ENCODE measurements at regions not wholly inside any gene's neighbourhood (a gene's known extent, or its start where the extent isn't known, plus 50 kb on each side); places are given as distances from the start of the nearest gene placed in this dataset.
"Not testable (repeated sequence)": the region's sequence is repeated elsewhere in the genome, so short reads cannot be mapped to it uniquely, and the experiment has no call there.

GRCh38 chr4:106594291-106594952 lies 225.8 kb upstream of the GIMD1 start:
- no peak for DNase-seq (ENCODE audit: low read depth)

GRCh38 chr4:106588891-106589290 lies 220.3 kb upstream of the GIMD1 start:
- DNase-seq (ENCODE audit: low read depth), result no peak

- DNase-seq (ENCODE audit: low read depth), result peak; percentile 75
Observed at GRCh38 chr4:106587558-106587957, 219.0 kb upstream of the GIMD1 start.

GRCh38 chr4:106585915-106586349 lies 217.4 kb upstream of the GIMD1 start:
- peak; percentile 13 for DNase-seq (ENCODE audit: low read depth)

GRCh38 chr4:106584337-106584989 lies 215.9 kb upstream of the GIMD1 start:
- peak; percentile 40 for DNase-seq (ENCODE audit: low read depth)

GRCh38 chr4:106583567-106583966 lies 215.0 kb upstream of the GIMD1 start:
- DNase-seq (ENCODE audit: low read depth), result peak; percentile 96

GRCh38 chr4:106583108-106583507 lies 214.5 kb upstream of the GIMD1 start:
- no peak for DNase-seq (ENCODE audit: low read depth)

- no peak for DNase-seq (ENCODE audit: low read depth)
Observed at GRCh38 chr4:106582103-106582502, 213.5 kb upstream of the GIMD1 start.

GRCh38 chr4:106579236-106579635 lies 210.7 kb upstream of the GIMD1 start:
- no peak for DNase-seq (ENCODE audit: low read depth)

- peak; percentile 70 for DNase-seq (ENCODE audit: low read depth)
Observed at GRCh38 chr4:106569146-106570031, 200.8 kb upstream of the GIMD1 start.

GRCh38 chr4:106565727-106566126 lies 197.1 kb upstream of the GIMD1 start:
- DNase-seq (ENCODE audit: low read depth), result no peak

- DNase-seq (ENCODE audit: low read depth), result not testable (repeated sequence)
Observed at GRCh38 chr4:106563637-106564036, 195.1 kb upstream of the GIMD1 start.

GRCh38 chr4:106551724-106552123 lies 183.1 kb upstream of the GIMD1 start:
- no peak for DNase-seq (ENCODE audit: low read depth)

- no peak for DNase-seq (ENCODE audit: low read depth)
Observed at GRCh38 chr4:106548446-106549044, 180.0 kb upstream of the GIMD1 start.

- DNase-seq (ENCODE audit: low read depth), result no peak
Observed at GRCh38 chr4:106546370-106546769, 177.8 kb upstream of the GIMD1 start.

GRCh38 chr4:106542609-106543008 lies 174.0 kb upstream of the GIMD1 start:
- not testable (repeated sequence) for DNase-seq (ENCODE audit: low read depth)

GRCh38 chr4:106541253-106541652 lies 172.7 kb upstream of the GIMD1 start:
- DNase-seq (ENCODE audit: low read depth), result peak; percentile 76

- DNase-seq (ENCODE audit: low read depth), result no peak
Observed at GRCh38 chr4:106530821-106531220, 162.2 kb upstream of the GIMD1 start.

GRCh38 chr4:106530024-106530361 lies 161.4 kb upstream of the GIMD1 start:
- no peak for DNase-seq (ENCODE audit: low read depth)

GRCh38 chr4:106529348-106530023 lies 160.9 kb upstream of the GIMD1 start:
- peak; percentile 69 for DNase-seq (ENCODE audit: low read depth)

- DNase-seq (ENCODE audit: low read depth), result no peak
Observed at GRCh38 chr4:106527316-106527715, 158.7 kb upstream of the GIMD1 start.

GRCh38 chr4:106525425-106525824 lies 156.8 kb upstream of the GIMD1 start:
- DNase-seq (ENCODE audit: low read depth), result not testable (repeated sequence)

Data from ELR (cell line).